CD14-positive monocyte (primary cell): ENCODE measurements at regions not wholly inside any gene's neighbourhood (a gene's known extent, or its start where the extent isn't known, plus 50 kb on each side); places are given as distances from the start of the nearest gene placed in this dataset.
"Not testable (repeated sequence)": the region's sequence is repeated elsewhere in the genome, so short reads cannot be mapped to it uniquely, and the experiment has no call there.

ENCODE experiments used
- DNase-seq, 3 donors: peaks; one replicate each; pipeline ENCODE4 v3.0.0-alpha.2; 2011 to 2022
- H2AFZ ChIP-seq: 2 replicates; pipeline ENCODE4 v1.6.0; 2012; ENCODE audit warnings: mild to moderate bottlenecking, low read depth, low read length, inconsistent platforms; ENCODE audit not compliant: insufficient read depth, poor library complexity, severe bottlenecking
- H3K27ac ChIP-seq, 2 donors: 1 replicate in 1 of 2; 2 replicates in 1 of 2; pipeline ENCODE4 v1.5.1; 2012 to 2013; ENCODE audit warnings: low read length in 2 of 2, control low read depth in 1 of 2, inconsistent platforms in 1 of 2, low read depth in 1 of 2, mild to moderate bottlenecking in 1 of 2
- H3K27me3 ChIP-seq, 2 donors: one replicate each; pipeline versions ENCODE4 v1.6.0 to v1.6.1; 2011 to 2013; ENCODE audit warnings: low read length in 2 of 2; ENCODE audit not compliant: control insufficient read depth in 2 of 2, insufficient read depth in 2 of 2
- H3K36me3 ChIP-seq, 2 donors: replicated peaks in 1 of 2; 1 replicate in 1 of 2; 2 replicates in 1 of 2; pipeline versions ENCODE4 v1.5.1 to v1.6.1; 2012 to 2013; ENCODE audit warnings: low read length in 2 of 2, control low read depth in 1 of 2, inconsistent platforms in 1 of 2, mild to moderate bottlenecking in 1 of 2; ENCODE audit not compliant: insufficient read depth in 2 of 2, control insufficient read depth in 1 of 2
- H3K4me1 ChIP-seq, 2 donors: 1 replicate in 1 of 2; 2 replicates in 1 of 2; pipeline versions ENCODE4 v1.5.1 to v1.6.1; 2012 to 2013; ENCODE audit warnings: low read length in 2 of 2, control low read depth in 1 of 2, inconsistent platforms in 1 of 2, mild to moderate bottlenecking in 1 of 2, moderate library complexity in 1 of 2; ENCODE audit not compliant: insufficient read depth in 2 of 2, control insufficient read depth in 1 of 2
- H3K4me2 ChIP-seq: replicated peaks from 2 replicates; pipeline ENCODE3; 2012; ENCODE audit warnings: low read length, moderate library complexity, mild to moderate bottlenecking; ENCODE audit not compliant: poor library complexity, severe bottlenecking; ENCODE audit errors: extremely low read depth
- H3K4me3 ChIP-seq, 3 experiments: fragments of 200-600 bp in 1 of 3; sonication (generic) in 1 of 3; replicated peaks in 1 of 3; 1 replicate in 2 of 3; 2 replicates in 1 of 3; pipeline ENCODE4 v1.5.1; 2011 to 2013; ENCODE audit warnings: low read length in 3 of 3, mild to moderate bottlenecking in 3 of 3, control low read depth in 2 of 3, low read depth in 2 of 3, inconsistent platforms in 1 of 3, moderate library complexity in 1 of 3
- H3K79me2 ChIP-seq: 2 replicates; pipeline ENCODE4 v1.6.0; 2012; ENCODE audit warnings: mild to moderate bottlenecking, control low read depth, inconsistent platforms, low read length, moderate library complexity; ENCODE audit not compliant: insufficient read depth
- H3K9ac ChIP-seq: 2 replicates; pipeline ENCODE4 v1.6.0; 2017; ENCODE audit warnings: low read length, mild to moderate bottlenecking; ENCODE audit not compliant: insufficient read depth, poor library complexity, severe bottlenecking
- H3K9me3 ChIP-seq, 2 donors: replicated peaks in 1 of 2; 1 replicate in 1 of 2; 2 replicates in 1 of 2; pipeline versions ENCODE4 v1.5.1 to v1.6.1; 2012 to 2013; ENCODE audit warnings: low read length in 2 of 2, control low read depth in 1 of 2; ENCODE audit not compliant: control insufficient read depth in 1 of 2, insufficient read depth in 1 of 2
- H4K20me1 ChIP-seq: 2 replicates; pipeline ENCODE4 v1.6.0; 2012; ENCODE audit warnings: mild to moderate bottlenecking, low read length, control low read depth, moderate library complexity; ENCODE audit not compliant: insufficient read depth
- H3K27ac Mint-ChIP-seq, 7 donors: one replicate each; pipeline ENCODE4 v1.8.0; 2020; ENCODE audit warnings: mild to moderate bottlenecking in 7 of 7, mixed read lengths in 7 of 7, moderate library complexity in 6 of 7, inconsistent platforms in 2 of 7
- H3K27me3 Mint-ChIP-seq, 3 donors: one replicate each; pipeline ENCODE4 v1.8.0; 2021 to 2022; ENCODE audit warnings: low read depth in 3 of 3, mild to moderate bottlenecking in 3 of 3, mixed read lengths in 3 of 3, moderate library complexity in 3 of 3, inconsistent platforms in 1 of 3
- H3K36me3 Mint-ChIP-seq, 2 donors: one replicate each; pipeline ENCODE4 v1.8.0; 2020; ENCODE audit warnings: mixed read lengths in 2 of 2, inconsistent platforms in 1 of 2, mild to moderate bottlenecking in 1 of 2
- H3K4me1 Mint-ChIP-seq: one replicate; pipeline ENCODE4 v1.8.0; 2020; ENCODE audit warnings: mild to moderate bottlenecking, mixed read lengths
- H3K4me3 Mint-ChIP-seq, 2 donors: one replicate each; pipeline ENCODE4 v1.8.0; 2020; ENCODE audit warnings: mild to moderate bottlenecking in 2 of 2, mixed read lengths in 2 of 2, moderate library complexity in 1 of 2
- H3K9me3 Mint-ChIP-seq, 7 donors: one replicate each; pipeline ENCODE4 v1.8.0; 2020 to 2022; ENCODE audit warnings: mixed read lengths in 7 of 7, mild to moderate bottlenecking in 6 of 7, moderate library complexity in 6 of 7, inconsistent platforms in 2 of 7
- WGBS: methylation state at CpG from one replicate; pipeline ENCODE4 v1.1.5; 2013; ENCODE audit warnings: missing lambda C conversion rate; ENCODE audit not compliant: insufficient coverage; 5-methylcytosine and 5-hydroxymethylcytosine counted together
- intact Hi-C, 2 donors: fragments of 100-400 bp; cut with micrococcal nuclease; formaldehyde crosslinking; loops; one replicate each; pipeline versions ENCODE4 v1.15.0 to v1.15.1; 2023
- TF ChIP-seq, protein P1 (sequence below): fragments of 200-600 bp; IDR thresholded peaks from one replicate; pipeline ENCODE4 v1.8.0; 2022; ENCODE audit warnings: antibody characterized with exemption, mild to moderate bottlenecking

DNA sequence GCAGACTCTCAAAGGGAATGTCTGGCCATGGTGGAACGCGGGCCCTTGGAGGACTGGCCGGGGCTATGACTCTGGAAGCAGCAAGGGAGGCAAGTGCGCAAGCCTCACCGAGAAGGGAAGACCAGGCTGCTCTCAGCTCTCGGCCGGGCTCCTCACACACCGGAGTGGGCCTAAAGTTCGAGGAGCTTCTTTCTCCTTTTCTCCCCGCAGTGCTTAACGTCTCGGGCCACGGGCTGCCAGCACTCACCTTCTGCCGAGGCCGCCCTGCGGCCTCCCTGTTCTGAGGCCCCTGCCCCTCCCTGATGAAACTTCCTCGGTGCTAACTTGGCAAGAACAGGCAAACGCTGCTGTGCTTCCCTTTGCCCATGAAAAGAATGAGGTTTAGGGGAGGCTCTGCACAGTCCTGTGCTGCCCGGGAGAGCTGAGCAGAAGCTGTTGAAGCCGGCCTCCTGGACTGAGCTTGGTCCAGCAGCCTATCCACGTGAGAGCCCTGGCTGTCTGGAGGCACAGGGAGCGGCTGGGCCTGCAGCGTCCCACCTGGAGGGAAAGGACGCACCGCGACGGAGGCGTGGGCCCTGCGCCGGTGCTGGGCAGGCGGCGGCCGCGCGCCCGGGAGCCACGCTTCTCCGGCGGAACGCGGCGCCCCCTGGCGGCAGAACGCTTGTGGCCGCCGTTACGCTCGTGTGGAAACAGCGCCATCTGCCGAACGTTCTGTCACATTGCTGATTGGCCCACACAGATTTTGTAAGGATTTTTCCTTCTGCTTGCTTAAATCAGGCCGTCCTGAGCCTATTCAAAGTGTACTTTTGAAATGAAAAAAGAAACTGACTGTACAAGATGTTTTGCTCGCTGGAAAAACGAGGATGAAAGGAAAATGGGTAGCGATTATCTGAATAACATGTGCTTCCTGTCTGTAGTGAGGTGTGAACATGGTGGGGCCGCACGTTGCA, 65.0 kb upstream of the TMEM45B start:
- Histone ChIP-seq H3K9ac (peak overlapping the region; percentile 18), H3K79me2 (no peaks in the 10 kb centered on the region), H3K36me3 (no peaks in the 10 kb centered on the region), H3K27me3 (peaks cover 16 to 30% of the 10 kb centered on the region in 2 donors), H4K20me1 (no peaks in the 10 kb centered on the region), H3K9me3 (no peaks in the 10 kb centered on the region), H3K27ac (no peak overlapping the region), H2AFZ (peak overlapping the region; percentile 78), H3K4me2 (peak overlapping the region; percentile 63), H3K4me3 (peak overlapping the region in 1 of 3 experiments; percentile 58), H3K4me1 (peaks cover 7 to 8% of the 10 kb centered on the region in 2 donors)
- Mint-ChIP-seq H3K36me3 (no peaks in the 10 kb centered on the region), H3K27ac (no peak overlapping the region), H3K27me3 (peaks cover 21 to 50% (median 34%) of the 10 kb centered on the region in 3 donors), H3K4me3 (peak overlapping the region; percentile 60 to 70), H3K4me1 (peaks cover 6% of the 10 kb centered on the region), H3K9me3 (peaks cover 0 to 7% (median 0%) of the 10 kb centered on the region in 7 donors)
- peak; percentile 67 to 81 (median 70) for DNase-seq
- 18% methylated on average over 54 of the region's 57 CpGs for WGBS
- intact Hi-C loops = no loop called here
- TF ChIP-seq, protein P1, sequence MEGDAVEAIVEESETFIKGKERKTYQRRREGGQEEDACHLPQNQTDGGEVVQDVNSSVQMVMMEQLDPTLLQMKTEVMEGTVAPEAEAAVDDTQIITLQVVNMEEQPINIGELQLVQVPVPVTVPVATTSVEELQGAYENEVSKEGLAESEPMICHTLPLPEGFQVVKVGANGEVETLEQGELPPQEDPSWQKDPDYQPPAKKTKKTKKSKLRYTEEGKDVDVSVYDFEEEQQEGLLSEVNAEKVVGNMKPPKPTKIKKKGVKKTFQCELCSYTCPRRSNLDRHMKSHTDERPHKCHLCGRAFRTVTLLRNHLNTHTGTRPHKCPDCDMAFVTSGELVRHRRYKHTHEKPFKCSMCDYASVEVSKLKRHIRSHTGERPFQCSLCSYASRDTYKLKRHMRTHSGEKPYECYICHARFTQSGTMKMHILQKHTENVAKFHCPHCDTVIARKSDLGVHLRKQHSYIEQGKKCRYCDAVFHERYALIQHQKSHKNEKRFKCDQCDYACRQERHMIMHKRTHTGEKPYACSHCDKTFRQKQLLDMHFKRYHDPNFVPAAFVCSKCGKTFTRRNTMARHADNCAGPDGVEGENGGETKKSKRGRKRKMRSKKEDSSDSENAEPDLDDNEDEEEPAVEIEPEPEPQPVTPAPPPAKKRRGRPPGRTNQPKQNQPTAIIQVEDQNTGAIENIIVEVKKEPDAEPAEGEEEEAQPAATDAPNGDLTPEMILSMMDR = peak; percentile 100

DNA sequence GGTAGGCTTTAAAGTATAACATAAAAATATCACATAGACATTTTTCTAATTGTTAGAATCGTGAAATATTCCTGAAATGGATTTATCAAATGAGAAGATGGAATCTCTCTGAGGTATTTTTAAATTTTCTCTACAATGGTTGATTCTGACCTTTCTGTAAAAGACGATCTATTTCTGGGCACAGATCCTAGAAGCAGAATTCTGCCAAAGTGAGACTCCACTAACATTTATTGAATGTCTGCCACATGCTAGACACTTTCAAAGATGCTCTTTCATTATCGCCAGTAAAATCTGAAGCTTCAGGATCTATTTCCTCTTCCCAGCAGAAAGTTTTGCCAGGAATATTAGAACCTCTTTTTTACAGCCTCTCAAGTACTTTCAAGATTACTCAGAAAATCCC, 64.1 kb upstream of the TMEM45B start:
- H3K36me3 Mint-ChIP-seq = no peaks in the 10 kb centered on the region
- H2AFZ ChIP-seq = no peak overlapping the region
- no peaks in the 10 kb centered on the region for H4K20me1 ChIP-seq
- no peak overlapping the region for H3K27ac ChIP-seq
- TF ChIP-seq, protein P1 = no peak
- no peak overlapping the region for H3K4me3 Mint-ChIP-seq
- H3K9ac ChIP-seq = no peak overlapping the region
- no peaks in the 10 kb centered on the region for H3K9me3 ChIP-seq
- H3K27me3 ChIP-seq = peaks cover 16 to 30% of the 10 kb centered on the region in 2 donors
- no peak overlapping the region for H3K27ac Mint-ChIP-seq
- H3K9me3 Mint-ChIP-seq = peaks cover 0 to 10% (median 7%) of the 10 kb centered on the region in 7 donors
- DNase-seq = no peak
- H3K4me3 ChIP-seq = no peak overlapping the region
- H3K4me1 ChIP-seq = peaks cover 7 to 8% of the 10 kb centered on the region in 2 donors
- H3K36me3 ChIP-seq = no peaks in the 10 kb centered on the region
- no peak overlapping the region for H3K4me2 ChIP-seq
- H3K27me3 Mint-ChIP-seq = peaks cover 21 to 48% (median 31%) of the 10 kb centered on the region in 3 donors
- WGBS = 100% methylated on average over 1 of the region's 3 CpGs
- peaks cover 6% of the 10 kb centered on the region for H3K4me1 Mint-ChIP-seq
- intact Hi-C loops = no loop called here
- H3K79me2 ChIP-seq = no peaks in the 10 kb centered on the region

DNA sequence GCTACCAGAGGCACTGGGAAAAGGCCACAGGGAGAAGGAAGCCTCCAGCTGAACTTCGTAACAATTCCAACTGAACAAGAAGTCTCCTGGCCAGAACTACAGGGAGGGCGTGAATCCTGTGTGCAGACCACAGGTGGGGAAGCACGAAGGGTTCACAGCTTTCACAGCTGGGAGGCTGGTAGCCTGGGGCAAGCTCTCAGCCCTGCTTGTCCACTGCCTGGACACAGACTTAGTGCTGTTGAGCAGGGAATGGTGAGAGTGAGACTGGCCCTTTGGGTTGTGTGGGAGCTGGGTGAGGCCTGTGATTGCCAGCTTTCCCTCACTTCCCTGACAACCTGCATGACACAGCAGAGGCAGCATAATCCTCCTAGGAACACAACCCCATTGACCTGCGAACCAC, 52.1 kb upstream of the TMEM45B start:
- H4K20me1 ChIP-seq, H3K36me3 ChIP-seq, H3K36me3 Mint-ChIP-seq, H3K9ac ChIP-seq, H3K27ac Mint-ChIP-seq, H3K79me2 ChIP-seq, H3K4me1 Mint-ChIP-seq, DNase-seq, H3K27ac ChIP-seq, H3K4me2 ChIP-seq, H2AFZ ChIP-seq, H3K4me1 ChIP-seq, H3K4me3 Mint-ChIP-seq, H3K9me3 Mint-ChIP-seq, intact Hi-C loops, H3K4me3 ChIP-seq, H3K9me3 ChIP-seq, H3K27me3 ChIP-seq: not testable (repeated sequence)
- WGBS = 94% methylated on average over 4 of the region's 4 CpGs
- peaks cover 6 to 27% (median 6%) of the 10 kb centered on the region in 3 donors for H3K27me3 Mint-ChIP-seq
